GM13976 (cell line): ENCODE measurements at regions not wholly inside any gene's neighbourhood (a gene's known extent, or its start where the extent isn't known, plus 50 kb on each side); places are given as distances from the start of the nearest gene placed in this dataset.

Experiments used
- DNase-seq: peaks from one replicate; pipeline ENCODE4 v3.0.0; 2012; ENCODE audit warnings: low spot score
- CTCF ChIP-seq: IDR thresholded peaks from 2 replicates; pipeline ENCODE4 v1.5.1; 2012; ENCODE audit warnings: borderline replicate concordance, mild to moderate bottlenecking; ENCODE audit not compliant: insufficient read depth; ENCODE audit errors: extremely low read depth, missing control alignments, control extremely low read depth
- in situ Hi-C: fragments of 300-500 bp; cut with MboI; formaldehyde crosslinking; loops from one replicate; pipeline ENCODE4 v1.12.0; 2022; ENCODE audit warnings: low sequenced_read_pairs, mixed read lengths, inconsistent platforms; ENCODE audit not compliant: unreplicated experiment

GRCh38 chr15:25056484-25057425 is 102.0 kb downstream of the SNRPN start:
- no peak for DNase-seq
- in situ Hi-C loops = no loop called here
- no peak for TF ChIP-seq CTCF

- in situ Hi-C loops = no loop called here
- no peak for DNase-seq
- TF ChIP-seq CTCF = no peak
These were observed 102.8 kb downstream of the SNRPN start for GRCh38 chr15:25057574-25057973.

- peak; percentile 6 for DNase-seq
- no peak for TF ChIP-seq CTCF
- in situ Hi-C loops = no loop called here
These were observed 103.4 kb downstream of the SNRPN start for GRCh38 chr15:25058080-25058785.

- peak; percentile 12 for DNase-seq
- TF ChIP-seq CTCF = no peak
- in situ Hi-C loops = no loop called here
These were observed 105.1 kb downstream of the SNRPN start for GRCh38 chr15:25059698-25060471.

GRCh38 chr15:25060472-25060803 is 105.7 kb downstream of the SNRPN start:
- DNase-seq = peak; percentile 10
- in situ Hi-C loops = no loop called here

More at GRCh38 chr15:25060472-25060803, 105.7 kb downstream of the SNRPN start:
- TF ChIP-seq CTCF = no peak
